ENCODE measurements at regions not wholly inside any gene's neighbourhood (a gene's known extent, or its start where the extent isn't known, plus 50 kb on each side); places are given as distances from the start of the nearest gene placed in this dataset.

DNA sequence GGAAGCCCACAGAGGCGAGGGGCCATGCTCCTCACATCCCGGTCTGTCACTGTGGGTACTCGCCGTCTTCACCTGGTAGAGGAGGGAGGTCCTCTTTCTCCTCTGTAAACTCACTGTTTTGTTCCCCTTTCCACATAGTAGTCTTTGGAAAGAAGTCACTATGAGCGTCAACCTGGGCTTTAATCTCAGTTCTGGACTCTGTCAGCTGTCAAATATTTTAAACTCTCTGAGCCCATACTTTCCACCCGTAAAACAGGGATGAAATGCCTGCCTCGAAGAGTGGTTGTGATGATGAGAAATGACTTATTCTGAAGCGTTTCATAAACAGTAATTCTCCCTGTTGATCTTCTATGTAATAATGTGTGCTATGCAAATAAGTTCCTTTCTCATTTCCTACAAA is 547.1 kb upstream of the SOX11 start:
- H3K27me3 Mint-ChIP-seq: no peaks in the 10 kb centered on the region
- Histone ChIP-seq H3K36me3 (ENCODE audit: control insufficient read depth, insufficient read depth, low read length) (no peaks in the 10 kb centered on the region), H3K9me3 (ENCODE audit: control insufficient read depth in 2 of 2, low read length in 2 of 2) (peaks cover 0 to 9% of the 10 kb centered on the region in 2 experiments), H3K27ac (ENCODE audit: insufficient read depth, low read length, poor library complexity, severe bottlenecking) (no peak overlapping the region), H3K27me3 (ENCODE audit: control insufficient read depth, insufficient read depth, low read length) (no peaks in the 10 kb centered on the region), H3K4me3 (ENCODE audit: low read depth, low read length) (no peak overlapping the region), H3K4me1 (ENCODE audit: control insufficient read depth, insufficient read depth, low read length, poor library complexity, severe bottlenecking) (no peaks in the 10 kb centered on the region)
- H3K4me1 Mint-ChIP-seq: no peaks in the 10 kb centered on the region
- no peak overlapping the region for H3K4me3 Mint-ChIP-seq
- peaks cover 0 to 31% (median 11%) of the 10 kb centered on the region in 7 donors for H3K9me3 Mint-ChIP-seq
- H3K27ac Mint-ChIP-seq: no peak overlapping the region
- H3K36me3 Mint-ChIP-seq: no peaks in the 10 kb centered on the region
- DNase-seq (no peak), ATAC-seq (ENCODE audit: low read depth in 2 of 2) (no peak)

DNA sequence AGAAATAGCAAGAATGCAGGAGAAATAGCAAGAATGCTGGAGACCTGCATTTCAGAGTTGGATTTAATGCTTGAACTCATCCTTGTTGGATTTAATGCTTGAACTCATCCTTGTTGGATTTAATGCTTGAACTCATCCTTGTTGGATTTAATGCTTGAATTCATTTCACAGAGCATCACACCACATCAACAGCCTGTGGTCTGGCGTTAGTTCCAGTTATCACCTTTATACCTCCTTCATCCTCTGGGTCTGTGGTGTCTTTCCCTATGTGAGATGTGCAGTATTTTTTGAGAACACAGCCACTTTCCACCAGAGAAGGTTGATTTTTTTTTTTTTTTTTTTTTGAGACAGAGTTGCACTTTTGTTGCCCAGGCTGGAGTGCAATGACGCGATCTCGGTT is 546.4 kb upstream of the SOX11 start:
- H3K9me3 ChIP-seq (ENCODE audit: control insufficient read depth in 2 of 2, low read length in 2 of 2): peaks cover 0 to 9% of the 10 kb centered on the region in 2 experiments
- H3K27me3 Mint-ChIP-seq: no peaks in the 10 kb centered on the region
- no peak for DNase-seq
- no peak overlapping the region for H3K4me3 Mint-ChIP-seq
- H3K36me3 ChIP-seq (ENCODE audit: control insufficient read depth, insufficient read depth, low read length): no peaks in the 10 kb centered on the region
- H3K4me3 ChIP-seq (ENCODE audit: low read depth, low read length): no peak overlapping the region
- no peak for ATAC-seq (ENCODE audit: low read depth in 2 of 2)
- no peak overlapping the region for H3K27ac Mint-ChIP-seq
- H3K9me3 Mint-ChIP-seq: peaks cover 0 to 28% (median 9%) of the 10 kb centered on the region in 7 donors
- H3K4me1 Mint-ChIP-seq: no peaks in the 10 kb centered on the region
- no peaks in the 10 kb centered on the region for H3K36me3 Mint-ChIP-seq
- no peaks in the 10 kb centered on the region for H3K27me3 ChIP-seq (ENCODE audit: control insufficient read depth, insufficient read depth, low read length)
- no peak overlapping the region for H3K27ac ChIP-seq (ENCODE audit: insufficient read depth, low read length, poor library complexity, severe bottlenecking)
- H3K4me1 ChIP-seq (ENCODE audit: control insufficient read depth, insufficient read depth, low read length, poor library complexity, severe bottlenecking): no peaks in the 10 kb centered on the region

DNA sequence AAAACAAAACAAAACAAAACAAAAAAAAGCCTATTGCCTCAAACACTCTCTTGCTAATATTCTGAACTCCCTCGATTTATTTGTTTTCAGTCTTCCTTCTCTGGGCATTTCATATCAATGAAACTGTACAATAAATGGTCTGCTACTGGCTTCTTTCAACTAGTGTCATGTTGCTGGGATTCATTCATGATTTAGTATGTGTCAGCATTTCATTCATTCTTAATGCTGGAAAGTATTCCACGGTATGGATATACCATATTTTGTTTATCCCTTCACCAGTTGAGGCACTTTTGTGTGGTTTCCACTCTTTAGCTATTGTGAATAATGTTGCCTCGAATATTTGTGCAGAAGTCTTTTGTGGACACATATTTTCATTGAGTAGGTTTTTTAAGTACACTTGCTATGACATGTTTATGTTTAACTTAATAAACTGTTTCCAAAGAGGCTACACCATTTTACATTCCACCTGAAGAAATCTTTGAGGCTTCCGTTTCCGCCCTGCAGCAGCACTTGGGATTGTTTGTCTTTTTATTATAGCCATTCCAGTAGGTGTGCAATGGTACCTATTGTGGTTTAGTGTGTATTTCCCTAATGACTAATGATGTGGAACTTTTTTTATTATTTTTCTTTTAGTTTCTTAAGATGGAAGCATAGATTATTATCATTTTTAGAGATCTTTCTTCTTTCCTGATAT is 543.6 kb upstream of the SOX11 start:
- Histone ChIP-seq H3K9me3 (ENCODE audit: control insufficient read depth in 2 of 2, low read length in 2 of 2) (peaks cover under 1 to 9% of the 10 kb centered on the region in 2 experiments), H3K27ac (ENCODE audit: insufficient read depth, low read length, poor library complexity, severe bottlenecking) (no peak overlapping the region), H3K36me3 (ENCODE audit: control insufficient read depth, insufficient read depth, low read length) (no peaks in the 10 kb centered on the region), H3K27me3 (ENCODE audit: control insufficient read depth, insufficient read depth, low read length) (no peaks in the 10 kb centered on the region), H3K4me3 (ENCODE audit: low read depth, low read length) (no peak overlapping the region), H3K4me1 (ENCODE audit: control insufficient read depth, insufficient read depth, low read length, poor library complexity, severe bottlenecking) (no peaks in the 10 kb centered on the region)
- Mint-ChIP-seq H3K36me3 (peaks cover 1% of the 10 kb centered on the region), H3K4me3 (no peak overlapping the region), H3K4me1 (no peaks in the 10 kb centered on the region), H3K27ac (no peak overlapping the region), H3K27me3 (no peaks in the 10 kb centered on the region), H3K9me3 (peaks cover 0 to 50% (median 9%) of the 10 kb centered on the region in 7 donors)
- DNase-seq: no peak
- ATAC-seq (ENCODE audit: low read depth in 2 of 2): no peak

DNA sequence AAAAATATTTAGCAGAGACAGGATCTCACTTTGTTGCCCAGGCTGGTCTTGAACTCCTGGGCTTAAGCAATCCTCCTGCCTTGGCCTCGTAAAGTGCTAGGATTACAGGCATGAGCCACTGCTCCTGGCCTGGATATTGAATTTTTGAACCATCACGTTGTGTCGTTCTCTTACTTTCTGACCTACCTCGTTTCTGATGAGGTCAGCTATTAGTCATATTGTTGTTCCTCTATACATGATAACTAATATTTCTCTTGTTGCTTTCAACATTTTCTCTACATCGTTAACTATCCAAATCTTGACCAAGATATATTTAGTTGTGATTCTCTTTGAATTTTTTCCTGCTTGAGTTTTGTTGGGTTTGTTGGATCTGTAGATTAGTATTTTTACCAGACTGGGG is 541.3 kb upstream of the SOX11 start:
- Mint-ChIP-seq H3K4me3 (no peak overlapping the region), H3K27ac (no peak overlapping the region), H3K27me3 (no peaks in the 10 kb centered on the region), H3K4me1 (no peaks in the 10 kb centered on the region), H3K9me3 (peaks cover 0 to 46% (median 9%) of the 10 kb centered on the region in 7 donors), H3K36me3 (peaks cover 6% of the 10 kb centered on the region)
- Histone ChIP-seq H3K27ac (ENCODE audit: insufficient read depth, low read length, poor library complexity, severe bottlenecking) (no peak overlapping the region), H3K27me3 (ENCODE audit: control insufficient read depth, insufficient read depth, low read length) (no peaks in the 10 kb centered on the region), H3K9me3 (ENCODE audit: control insufficient read depth in 2 of 2, low read length in 2 of 2) (peaks cover 6 to 10% of the 10 kb centered on the region in 2 experiments), H3K4me3 (ENCODE audit: low read depth, low read length) (no peak overlapping the region), H3K36me3 (ENCODE audit: control insufficient read depth, insufficient read depth, low read length) (no peaks in the 10 kb centered on the region), H3K4me1 (ENCODE audit: control insufficient read depth, insufficient read depth, low read length, poor library complexity, severe bottlenecking) (no peaks in the 10 kb centered on the region)
- ATAC-seq (ENCODE audit: low read depth in 2 of 2) (no peak), DNase-seq (no peak)

DNA sequence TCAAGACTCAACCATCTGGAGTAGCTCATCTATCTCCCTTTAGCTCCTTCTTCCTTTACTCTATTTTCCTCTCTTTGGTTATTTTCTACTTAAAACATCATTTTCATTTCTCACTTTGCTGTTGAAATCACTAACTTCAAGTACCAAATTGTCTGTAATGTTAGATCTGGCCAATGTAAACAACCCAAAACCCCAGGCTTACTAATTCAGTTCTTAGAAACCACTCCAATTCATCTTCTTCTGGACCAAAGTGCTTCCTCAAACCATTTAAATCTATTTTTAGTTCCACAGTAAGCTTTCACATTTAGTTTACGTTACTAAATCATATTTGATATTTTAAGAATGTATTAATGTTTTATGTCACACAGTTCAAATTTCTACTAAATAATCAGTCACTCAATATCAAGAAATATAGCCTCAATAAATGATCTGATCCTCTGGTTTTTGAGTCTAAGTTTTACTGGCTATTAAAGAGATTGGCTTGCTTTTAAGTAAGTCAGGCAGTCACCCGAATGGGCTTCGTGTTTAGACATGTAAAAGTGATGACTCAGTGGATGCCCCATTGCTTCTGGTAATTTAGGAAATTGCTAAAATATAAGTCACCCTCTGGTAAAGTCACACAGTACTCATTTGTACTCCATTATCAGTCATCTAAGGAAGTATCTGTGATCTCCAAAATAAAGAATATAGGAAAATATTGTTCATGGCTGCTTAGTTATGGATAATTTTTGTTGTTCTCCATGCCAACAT is 527.2 kb upstream of the SOX11 start:
- H3K4me1 Mint-ChIP-seq: no peaks in the 10 kb centered on the region
- ATAC-seq (ENCODE audit: low read depth in 2 of 2): no peak

DNA sequence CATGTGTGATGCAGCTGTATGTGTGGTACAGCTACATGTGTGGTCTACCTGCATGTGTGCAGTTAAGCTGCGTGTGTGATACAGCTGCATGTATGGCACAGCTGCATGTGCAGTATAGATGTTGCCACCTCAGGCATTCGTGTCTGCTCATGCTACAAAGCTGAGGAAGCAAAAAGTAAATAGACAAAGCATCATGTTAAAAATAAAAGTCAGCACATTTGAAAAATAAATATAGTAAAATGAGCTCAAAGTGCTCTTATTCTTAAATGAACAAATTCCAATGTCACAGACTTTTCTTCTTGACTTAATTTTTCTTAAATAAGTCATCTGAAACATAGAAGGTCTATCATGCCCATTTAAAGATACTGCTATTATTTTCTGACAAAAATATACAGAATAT is 519.3 kb upstream of the SOX11 start:
- Mint-ChIP-seq H3K27ac (no peak overlapping the region), H3K9me3 (peaks cover 0 to 31% (median 5%) of the 10 kb centered on the region in 7 donors), H3K36me3 (no peaks in the 10 kb centered on the region), H3K27me3 (no peaks in the 10 kb centered on the region), H3K4me1 (no peaks in the 10 kb centered on the region), H3K4me3 (no peak overlapping the region)
- Histone ChIP-seq H3K36me3 (ENCODE audit: control insufficient read depth, insufficient read depth, low read length) (no peaks in the 10 kb centered on the region), H3K4me3 (ENCODE audit: low read depth, low read length) (no peak overlapping the region), H3K27ac (ENCODE audit: insufficient read depth, low read length, poor library complexity, severe bottlenecking) (no peak overlapping the region), H3K9me3 (ENCODE audit: control insufficient read depth in 2 of 2, low read length in 2 of 2) (peaks cover 3 to 20% of the 10 kb centered on the region in 2 experiments), H3K27me3 (ENCODE audit: control insufficient read depth, insufficient read depth, low read length) (no peaks in the 10 kb centered on the region), H3K4me1 (ENCODE audit: control insufficient read depth, insufficient read depth, low read length, poor library complexity, severe bottlenecking) (no peaks in the 10 kb centered on the region)
- DNase-seq (no peak), ATAC-seq (ENCODE audit: low read depth in 2 of 2) (no peak)

More for the DNA sequence above, 527.2 kb upstream of the SOX11 start:
- H3K27me3 Mint-ChIP-seq: no peaks in the 10 kb centered on the region
- H3K36me3 Mint-ChIP-seq: no peaks in the 10 kb centered on the region
- Histone ChIP-seq H3K4me3 (ENCODE audit: low read depth, low read length) (no peak overlapping the region), H3K27me3 (ENCODE audit: control insufficient read depth, insufficient read depth, low read length) (no peaks in the 10 kb centered on the region), H3K9me3 (ENCODE audit: control insufficient read depth in 2 of 2, low read length in 2 of 2) (peaks cover 0 to 3% of the 10 kb centered on the region in 2 experiments), H3K36me3 (ENCODE audit: control insufficient read depth, insufficient read depth, low read length) (no peaks in the 10 kb centered on the region), H3K27ac (ENCODE audit: insufficient read depth, low read length, poor library complexity, severe bottlenecking) (no peak overlapping the region), H3K4me1 (ENCODE audit: control insufficient read depth, insufficient read depth, low read length, poor library complexity, severe bottlenecking) (no peaks in the 10 kb centered on the region)
- no peak for DNase-seq
- peaks cover 4 to 36% (median 10%) of the 10 kb centered on the region in 7 donors for H3K9me3 Mint-ChIP-seq
- no peak overlapping the region for H3K4me3 Mint-ChIP-seq
- no peak overlapping the region for H3K27ac Mint-ChIP-seq

DNA sequence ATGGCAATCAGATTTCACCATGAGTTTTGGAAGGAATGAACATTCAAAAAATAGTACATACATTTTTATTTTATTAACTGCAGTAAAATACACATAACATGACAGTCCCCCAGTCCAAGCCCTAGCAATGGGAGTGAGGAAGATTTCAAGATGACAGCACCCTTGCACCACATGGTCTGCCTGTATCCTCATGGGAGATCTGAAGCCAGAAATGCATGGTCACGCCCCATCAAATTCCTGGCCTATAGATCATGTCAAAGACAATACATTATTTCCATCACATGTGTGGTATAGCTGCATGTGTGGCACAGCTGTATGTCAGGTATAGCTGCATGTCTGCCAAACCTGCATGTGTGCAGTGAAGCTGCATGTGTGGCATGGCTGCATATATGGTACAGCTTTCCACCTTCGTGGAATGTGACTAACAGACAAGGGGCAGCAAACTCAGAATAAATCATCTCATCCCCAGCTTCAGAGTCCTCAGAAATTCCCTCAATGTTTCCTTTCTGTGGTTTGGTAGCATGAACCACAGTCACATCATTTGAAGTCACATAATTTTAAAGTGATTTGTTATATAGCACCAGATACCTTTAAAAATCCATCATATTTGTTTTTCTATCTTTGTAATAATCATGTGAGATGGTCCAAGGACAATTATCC is 518.2 kb upstream of the SOX11 start:
- DNase-seq (no peak), ATAC-seq (ENCODE audit: low read depth in 2 of 2) (no peak)

More for the DNA sequence above, 518.2 kb upstream of the SOX11 start:
- H3K9me3 Mint-ChIP-seq: peaks cover 0 to 22% (median 3%) of the 10 kb centered on the region in 7 donors
- no peaks in the 10 kb centered on the region for H3K4me1 Mint-ChIP-seq
- H3K27ac ChIP-seq (ENCODE audit: insufficient read depth, low read length, poor library complexity, severe bottlenecking): no peak overlapping the region
- H3K4me1 ChIP-seq (ENCODE audit: control insufficient read depth, insufficient read depth, low read length, poor library complexity, severe bottlenecking): no peaks in the 10 kb centered on the region
- H3K4me3 ChIP-seq (ENCODE audit: low read depth, low read length): no peak overlapping the region
- H3K36me3 ChIP-seq (ENCODE audit: control insufficient read depth, insufficient read depth, low read length): no peaks in the 10 kb centered on the region
- H3K9me3 ChIP-seq (ENCODE audit: control insufficient read depth in 2 of 2, low read length in 2 of 2): peaks cover 0 to 21% of the 10 kb centered on the region in 2 experiments
- H3K27me3 Mint-ChIP-seq: no peaks in the 10 kb centered on the region
- H3K36me3 Mint-ChIP-seq: no peaks in the 10 kb centered on the region
- no peaks in the 10 kb centered on the region for H3K27me3 ChIP-seq (ENCODE audit: control insufficient read depth, insufficient read depth, low read length)
- H3K27ac Mint-ChIP-seq: no peak overlapping the region
- no peak overlapping the region for H3K4me3 Mint-ChIP-seq

Data from CD4-positive, CD25-positive, alpha-beta regulatory T cell (primary cell).